Activated naive CD4-positive, alpha-beta T cell treated with anti-CD3 and anti-CD28 coated beads for 36 hours (primary cell): ENCODE measurements at regions not wholly inside any gene's neighbourhood (a gene's known extent, or its start where the extent isn't known, plus 50 kb on each side); places are given as distances from the start of the nearest gene placed in this dataset.
"Not testable (repeated sequence)": the region's sequence is repeated elsewhere in the genome, so short reads cannot be mapped to it uniquely, and the experiment has no call there.

Source experiments
- CTCF ChIA-PET: fragments of 350-600 bp; sonication (Branson Sonifier 250); formaldehyde crosslinking; loops from one replicate; lab custom pipeline; 2021; ENCODE audit warnings: antibody characterized with exemption; lab: Charles Lee
- DNase-seq: peaks from one replicate; pipeline ENCODE4 v3.0.0-alpha.2; 2020
- H3K27ac Mint-ChIP-seq: one replicate; pipeline ENCODE4 v1.8.0; 2021; ENCODE audit warnings: mild to moderate bottlenecking, mixed read lengths
- H3K27me3 Mint-ChIP-seq: one replicate; pipeline ENCODE4 v1.8.0; 2021; ENCODE audit warnings: low read depth, mixed read lengths
- H3K36me3 Mint-ChIP-seq: one replicate; pipeline ENCODE4 v1.8.0; 2021; ENCODE audit warnings: low read depth, mixed read lengths
- H3K4me1 Mint-ChIP-seq: one replicate; pipeline ENCODE4 v1.8.0; 2021; ENCODE audit warnings: low read depth, mixed read lengths
- H3K4me3 Mint-ChIP-seq: one replicate; pipeline ENCODE4 v1.8.0; 2021; ENCODE audit warnings: mild to moderate bottlenecking, moderate library complexity, mixed read lengths
- H3K9me3 Mint-ChIP-seq: one replicate; pipeline ENCODE4 v1.8.0; 2021; ENCODE audit warnings: mixed read lengths
- intact Hi-C: fragments of 100-400 bp; cut with micrococcal nuclease; formaldehyde crosslinking; loops from one replicate; pipeline ENCODE4 v1.15.1; 2023

GRCh38 chr1:105626276-105626987 lies 1430.0 kb upstream of the PRMT6 start:
- DNase-seq = no peak
- H3K36me3 Mint-ChIP-seq = no peaks in the 10 kb centered on the region
- no peak overlapping the region for H3K4me3 Mint-ChIP-seq
- peaks cover 7% of the 10 kb centered on the region for H3K9me3 Mint-ChIP-seq
- no peak overlapping the region for H3K27ac Mint-ChIP-seq
- no peaks in the 10 kb centered on the region for H3K4me1 Mint-ChIP-seq
- intact Hi-C loops = no loop called here
- H3K27me3 Mint-ChIP-seq = no peaks in the 10 kb centered on the region
- CTCF ChIA-PET = interaction anchor here (0.7 kb wide), 1 partner anchor 142 kb away, joined by 4 read pairs; no protein-coding TSS in a partner anchor

GRCh38 chr1:105631153-105631744 lies 1425.2 kb upstream of the PRMT6 start:
- CTCF ChIA-PET, H3K4me3 Mint-ChIP-seq, intact Hi-C loops, DNase-seq, H3K27me3 Mint-ChIP-seq, H3K36me3 Mint-ChIP-seq, H3K27ac Mint-ChIP-seq, H3K4me1 Mint-ChIP-seq: not testable (repeated sequence)
- peaks cover 13% of the 10 kb centered on the region for H3K9me3 Mint-ChIP-seq

- CTCF ChIA-PET = no interaction called here
- H3K27me3 Mint-ChIP-seq = no peaks in the 10 kb centered on the region
- no peak overlapping the region for H3K27ac Mint-ChIP-seq
- H3K9me3 Mint-ChIP-seq = peaks cover 14% of the 10 kb centered on the region
- H3K4me1 Mint-ChIP-seq = no peaks in the 10 kb centered on the region
- H3K4me3 Mint-ChIP-seq = no peak overlapping the region
- intact Hi-C loops = no loop called here
- H3K36me3 Mint-ChIP-seq = no peaks in the 10 kb centered on the region
- no peak for DNase-seq
These were observed 1423.9 kb upstream of the PRMT6 start for GRCh38 chr1:105632342-105633196.

GRCh38 chr1:105636052-105636451 lies 1420.4 kb upstream of the PRMT6 start:
- Mint-ChIP-seq H3K9me3 (peaks cover 12% of the 10 kb centered on the region), H3K4me3 (no peak overlapping the region), H3K27ac (no peak overlapping the region), H3K4me1 (no peaks in the 10 kb centered on the region), H3K27me3 (no peaks in the 10 kb centered on the region), H3K36me3 (no peaks in the 10 kb centered on the region)
- intact Hi-C loops = no loop called here
- CTCF ChIA-PET = no interaction called here
- no peak for DNase-seq

- H3K4me3 Mint-ChIP-seq = no peak overlapping the region
- CTCF ChIA-PET = no interaction called here
- peaks cover 13% of the 10 kb centered on the region for H3K9me3 Mint-ChIP-seq
- intact Hi-C loops = no loop called here
- H3K36me3 Mint-ChIP-seq = no peaks in the 10 kb centered on the region
- H3K27ac Mint-ChIP-seq = no peak overlapping the region
- DNase-seq = no peak
- no peaks in the 10 kb centered on the region for H3K4me1 Mint-ChIP-seq
- no peaks in the 10 kb centered on the region for H3K27me3 Mint-ChIP-seq
These were observed 1415.1 kb upstream of the PRMT6 start for GRCh38 chr1:105641407-105641806.

- CTCF ChIA-PET = no interaction called here
- intact Hi-C loops = no loop called here
- Mint-ChIP-seq H3K27me3 (no peaks in the 10 kb centered on the region), H3K9me3 (peaks cover 4% of the 10 kb centered on the region), H3K4me1 (no peaks in the 10 kb centered on the region), H3K36me3 (no peaks in the 10 kb centered on the region), H3K4me3 (no peak overlapping the region), H3K27ac (no peak overlapping the region)
- DNase-seq = no peak
These were observed 1404.4 kb upstream of the PRMT6 start for GRCh38 chr1:105652109-105652508.

- no peak overlapping the region for H3K27ac Mint-ChIP-seq
- H3K36me3 Mint-ChIP-seq = no peaks in the 10 kb centered on the region
These were observed 1401.4 kb upstream of the PRMT6 start for GRCh38 chr1:105655032-105655431.

GRCh38 chr1:105664495-105664894 lies 1392.0 kb upstream of the PRMT6 start:
- H3K36me3 Mint-ChIP-seq = no peaks in the 10 kb centered on the region
- H3K9me3 Mint-ChIP-seq = peaks cover 9% of the 10 kb centered on the region
- DNase-seq = no peak
- no peak overlapping the region for H3K4me3 Mint-ChIP-seq
- CTCF ChIA-PET = no interaction called here
- no peak overlapping the region for H3K27ac Mint-ChIP-seq
- no peaks in the 10 kb centered on the region for H3K27me3 Mint-ChIP-seq
- intact Hi-C loops = no loop called here
- no peaks in the 10 kb centered on the region for H3K4me1 Mint-ChIP-seq

More at GRCh38 chr1:105655032-105655431, 1401.4 kb upstream of the PRMT6 start:
- no peak for DNase-seq
- CTCF ChIA-PET = no interaction called here
- Mint-ChIP-seq H3K27me3 (no peaks in the 10 kb centered on the region), H3K9me3 (peaks cover 4% of the 10 kb centered on the region), H3K4me3 (no peak overlapping the region), H3K4me1 (no peaks in the 10 kb centered on the region)
- intact Hi-C loops = no loop called here

GRCh38 chr1:105678334-105678733 lies 1378.1 kb upstream of the PRMT6 start:
- Mint-ChIP-seq H3K4me3 (no peak overlapping the region), H3K36me3 (no peaks in the 10 kb centered on the region), H3K27ac (no peak overlapping the region), H3K4me1 (no peaks in the 10 kb centered on the region), H3K9me3 (peaks cover 12% of the 10 kb centered on the region), H3K27me3 (no peaks in the 10 kb centered on the region)
- CTCF ChIA-PET = no interaction called here
- no peak for DNase-seq
- intact Hi-C loops = no loop called here

GRCh38 chr1:105684714-105685113 lies 1371.8 kb upstream of the PRMT6 start:
- no peaks in the 10 kb centered on the region for H3K4me1 Mint-ChIP-seq
- no peaks in the 10 kb centered on the region for H3K36me3 Mint-ChIP-seq
- intact Hi-C loops = no loop called here
- DNase-seq = no peak
- CTCF ChIA-PET = no interaction called here
- no peak overlapping the region for H3K4me3 Mint-ChIP-seq
- H3K27me3 Mint-ChIP-seq = no peaks in the 10 kb centered on the region
- no peak overlapping the region for H3K27ac Mint-ChIP-seq
- H3K9me3 Mint-ChIP-seq = peaks cover 15% of the 10 kb centered on the region

GRCh38 chr1:105686026-105686425 lies 1370.4 kb upstream of the PRMT6 start:
- Mint-ChIP-seq H3K36me3 (no peaks in the 10 kb centered on the region), H3K4me3 (no peak overlapping the region), H3K9me3 (peaks cover 12% of the 10 kb centered on the region), H3K4me1 (no peaks in the 10 kb centered on the region), H3K27me3 (no peaks in the 10 kb centered on the region), H3K27ac (no peak overlapping the region)
- intact Hi-C loops = no loop called here
- DNase-seq = no peak
- CTCF ChIA-PET = no interaction called here

GRCh38 chr1:105686874-105687690 lies 1369.4 kb upstream of the PRMT6 start:
- H3K27ac Mint-ChIP-seq = no peak overlapping the region
- H3K4me1 Mint-ChIP-seq = no peaks in the 10 kb centered on the region
- no peaks in the 10 kb centered on the region for H3K27me3 Mint-ChIP-seq
- no peak overlapping the region for H3K4me3 Mint-ChIP-seq
- intact Hi-C loops = no loop called here
- CTCF ChIA-PET = no interaction called here
- H3K36me3 Mint-ChIP-seq = no peaks in the 10 kb centered on the region
- DNase-seq = no peak
- peaks cover 12% of the 10 kb centered on the region for H3K9me3 Mint-ChIP-seq
